ENCODE measurements at regions not wholly inside any gene's neighbourhood (a gene's known extent, or its start where the extent isn't known, plus 50 kb on each side); places are given as distances from the start of the nearest gene placed in this dataset.

- Histone ChIP-seq H3K9ac (ENCODE audit: control insufficient read depth, insufficient read depth, low read length) (no peak overlapping the region), H3K4me2 (ENCODE audit: control insufficient read depth, insufficient read depth) (no peak overlapping the region), H3K27ac (ENCODE audit: control insufficient read depth, insufficient read depth) (no peak overlapping the region), H3K27me3 (replicated peaks in 1 of 2; ENCODE audit: control insufficient read depth in 2 of 2, insufficient read depth in 2 of 2, low read length in 1 of 2) (no peaks in the 10 kb centered on the region), H3K4me1 (ENCODE audit: control insufficient read depth, insufficient read depth, low read length) (no peaks in the 10 kb centered on the region), H3K4me3 (no peak overlapping the region), H3K9me3 (replicated peaks; ENCODE audit: control insufficient read depth, insufficient read depth, low read length) (no peaks in the 10 kb centered on the region), H4K20me1 (ENCODE audit: control insufficient read depth, insufficient read depth) (no peaks in the 10 kb centered on the region), H3K36me3 (ENCODE audit: control insufficient read depth in 2 of 2, insufficient read depth in 2 of 2, low read length in 1 of 2) (no peaks in the 10 kb centered on the region), H3K79me2 (ENCODE audit: control insufficient read depth, insufficient read depth, low read length) (no peaks in the 10 kb centered on the region), H2AFZ (ENCODE audit: control insufficient read depth, low read depth, low read length) (no peak overlapping the region)
- POLR2A ChIA-PET: no interaction called here
- intact Hi-C loops (cut with micrococcal nuclease; ENCODE audit: unreplicated experiment) (no loop called here), in situ Hi-C loops (cut with MboI) (no loop called here)
- RAD21 ChIA-PET (ENCODE audit: unreplicated experiment): no interaction called here
- no peak for FAIRE-seq
- no peak for ATAC-seq
- SMC1A ChIA-PET (ENCODE audit: uncharacterized antibody, unreplicated experiment): no interaction called here
- 26% methylated on average over 2 of the region's 2 CpGs for WGBS (ENCODE audit: insufficient coverage, insufficient replicate concordance, low lambda C conversion rate, missing lambda C conversion rate)
- no TSS peak for BruUV-seq (replicated peaks)
- DNase-seq (ENCODE audit: low read depth, low spot score): no peak
- CTCF ChIA-PET: no interaction called here
- TF ChIP-seq PBX3 (IDR thresholded peaks at IDR 0.05; ENCODE audit: insufficient replicate concordance, low read depth, low read length) (no peak), ZNF274 (IDR thresholded peaks at IDR 0.05; ENCODE audit: insufficient read depth, insufficient read length) (no peak), SMC3 (IDR thresholded peaks at IDR 0.05; ENCODE audit: borderline replicate concordance, low read length) (no peak), ATF3 (IDR thresholded peaks at IDR 0.05; ENCODE audit: borderline replicate concordance, extremely low read depth, low read depth, low read length) (no peak)
Observed at GRCh38 chr17:56083475-56083874, 69.8 kb upstream of the ANKFN1 start.

- RAD21 ChIA-PET (ENCODE audit: unreplicated experiment): no interaction called here
- no peak overlapping the region for H2AFZ ChIP-seq (ENCODE audit: control insufficient read depth, low read depth, low read length)
- intact Hi-C loops (cut with micrococcal nuclease; ENCODE audit: unreplicated experiment) (no loop called here), in situ Hi-C loops (cut with MboI) (no loop called here)
- POLR2A ChIA-PET: no interaction called here
- CTCF ChIA-PET: no interaction called here
- no TSS peak for BruUV-seq (replicated peaks)
- no peak overlapping the region for H3K27ac ChIP-seq (ENCODE audit: control insufficient read depth, insufficient read depth)
- no peaks in the 10 kb centered on the region for H3K79me2 ChIP-seq (ENCODE audit: control insufficient read depth, insufficient read depth, low read length)
- 42% methylated on average over 3 of the region's 3 CpGs for WGBS (ENCODE audit: insufficient coverage, insufficient replicate concordance, low lambda C conversion rate, missing lambda C conversion rate)
- no peak overlapping the region for H3K4me3 ChIP-seq
- no peak overlapping the region for H3K4me2 ChIP-seq (ENCODE audit: control insufficient read depth, insufficient read depth)
- no peak for DNase-seq (ENCODE audit: low read depth, low spot score)
- no peak overlapping the region for H3K9ac ChIP-seq (ENCODE audit: control insufficient read depth, insufficient read depth, low read length)
- H3K27me3 ChIP-seq (replicated peaks in 1 of 2; ENCODE audit: control insufficient read depth in 2 of 2, insufficient read depth in 2 of 2, low read length in 1 of 2): no peaks in the 10 kb centered on the region
- FAIRE-seq: no peak
- no peaks in the 10 kb centered on the region for H3K9me3 ChIP-seq (replicated peaks; ENCODE audit: control insufficient read depth, insufficient read depth, low read length)
- no peaks in the 10 kb centered on the region for H3K4me1 ChIP-seq (ENCODE audit: control insufficient read depth, insufficient read depth, low read length)
- no peaks in the 10 kb centered on the region for H3K36me3 ChIP-seq (ENCODE audit: control insufficient read depth in 2 of 2, insufficient read depth in 2 of 2, low read length in 1 of 2)
- ATAC-seq: no peak
- H4K20me1 ChIP-seq (ENCODE audit: control insufficient read depth, insufficient read depth): no peaks in the 10 kb centered on the region
- SMC1A ChIA-PET (ENCODE audit: uncharacterized antibody, unreplicated experiment): no interaction called here
- TF ChIP-seq RAD21 (IDR thresholded peaks at IDR 0.05; ENCODE audit: insufficient read depth, low read depth, low read length): no peak
- no peak for TF ChIP-seq MTA2 (IDR thresholded peaks at IDR 0.05; ENCODE audit: low read depth)
- TF ChIP-seq BCL11A (IDR thresholded peaks at IDR 0.05; ENCODE audit: low read depth, low read length): no peak
- no peak for TF ChIP-seq ZNF687 (IDR thresholded peaks at IDR 0.05)
- TF ChIP-seq MEF2A (IDR thresholded peaks at IDR 0.05; ENCODE audit: insufficient read depth, low read depth, low read length): no peak
- TF ChIP-seq JUNB (IDR thresholded peaks at IDR 0.05): no peak
- no peak for TF ChIP-seq MEF2B (IDR thresholded peaks at IDR 0.05; ENCODE audit: partially characterized antibody, poor library complexity, severe bottlenecking)
- no peak for TF ChIP-seq FOXM1 (IDR thresholded peaks at IDR 0.05; ENCODE audit: low read depth, low read length)
Observed at GRCh38 chr17:56085576-56086267, 67.6 kb upstream of the ANKFN1 start.
